Progenitor cell of endocrine pancreas (in vitro differentiated cells): ENCODE measurements at regions not wholly inside any gene's neighbourhood (a gene's known extent, or its start where the extent isn't known, plus 50 kb on each side); places are given as distances from the start of the nearest gene placed in this dataset.
"Not testable (repeated sequence)": the region's sequence is repeated elsewhere in the genome, so short reads cannot be mapped to it uniquely, and the experiment has no call there.

Source experiments
- DNase-seq: peaks from one replicate; pipeline ENCODE4 v3.0.0; 2021; ENCODE audit warnings: low spot score; ENCODE audit not compliant: unreplicated experiment
- H3K27ac Mint-ChIP-seq: 2 replicates; pipeline ENCODE4 v1.8.0; 2021; ENCODE audit warnings: mild to moderate bottlenecking, moderate library complexity, mixed read lengths
- H3K27me3 Mint-ChIP-seq: 2 replicates; pipeline ENCODE4 v1.8.0; 2021; ENCODE audit warnings: mixed read lengths
- H3K36me3 Mint-ChIP-seq: 2 replicates; pipeline ENCODE4 v1.8.0; 2022; ENCODE audit warnings: mixed read lengths; ENCODE audit not compliant: insufficient read depth
- H3K4me1 Mint-ChIP-seq: 2 replicates; pipeline ENCODE4 v1.8.0; 2021; ENCODE audit warnings: low read depth, mixed read lengths
- H3K4me3 Mint-ChIP-seq: 2 replicates; pipeline ENCODE4 v1.8.0; 2021; ENCODE audit warnings: low read depth, mild to moderate bottlenecking, moderate library complexity, mixed read lengths
- H3K9me3 Mint-ChIP-seq: 2 replicates; pipeline ENCODE4 v1.8.0; 2021; ENCODE audit warnings: low read depth, mixed read lengths
- TF ChIP-seq, protein P1 (sequence below): fragments of 200-600 bp; sonication (generic); IDR thresholded peaks from one replicate; pipeline ENCODE4 v1.5.0; 2021; ENCODE audit warnings: antibody characterized with exemption, mild to moderate bottlenecking; ENCODE audit not compliant: unreplicated experiment

DNA sequence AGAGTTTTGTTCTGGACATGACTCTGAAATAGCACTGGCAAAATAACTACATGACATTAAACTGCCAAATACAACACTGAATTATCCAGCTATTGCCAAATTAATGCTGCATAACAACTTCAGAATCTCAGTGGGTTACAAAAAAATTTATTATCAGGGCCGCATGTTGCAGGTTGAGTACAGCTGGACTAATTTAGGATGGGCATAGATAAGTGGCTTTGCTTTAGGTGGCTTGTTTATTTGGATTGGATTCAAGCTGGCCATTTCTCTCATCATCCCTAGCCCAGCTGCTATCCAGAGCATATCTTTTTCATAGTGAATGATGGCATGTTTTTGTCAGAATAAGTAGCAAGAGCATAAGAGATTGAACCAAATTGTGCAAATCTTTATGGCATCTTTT, 1277.1 kb downstream of the REEP3 start:
- TF ChIP-seq, protein P1, sequence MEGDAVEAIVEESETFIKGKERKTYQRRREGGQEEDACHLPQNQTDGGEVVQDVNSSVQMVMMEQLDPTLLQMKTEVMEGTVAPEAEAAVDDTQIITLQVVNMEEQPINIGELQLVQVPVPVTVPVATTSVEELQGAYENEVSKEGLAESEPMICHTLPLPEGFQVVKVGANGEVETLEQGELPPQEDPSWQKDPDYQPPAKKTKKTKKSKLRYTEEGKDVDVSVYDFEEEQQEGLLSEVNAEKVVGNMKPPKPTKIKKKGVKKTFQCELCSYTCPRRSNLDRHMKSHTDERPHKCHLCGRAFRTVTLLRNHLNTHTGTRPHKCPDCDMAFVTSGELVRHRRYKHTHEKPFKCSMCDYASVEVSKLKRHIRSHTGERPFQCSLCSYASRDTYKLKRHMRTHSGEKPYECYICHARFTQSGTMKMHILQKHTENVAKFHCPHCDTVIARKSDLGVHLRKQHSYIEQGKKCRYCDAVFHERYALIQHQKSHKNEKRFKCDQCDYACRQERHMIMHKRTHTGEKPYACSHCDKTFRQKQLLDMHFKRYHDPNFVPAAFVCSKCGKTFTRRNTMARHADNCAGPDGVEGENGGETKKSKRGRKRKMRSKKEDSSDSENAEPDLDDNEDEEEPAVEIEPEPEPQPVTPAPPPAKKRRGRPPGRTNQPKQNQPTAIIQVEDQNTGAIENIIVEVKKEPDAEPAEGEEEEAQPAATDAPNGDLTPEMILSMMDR, result no peak
- H3K4me3 Mint-ChIP-seq, result no peak overlapping the region
- H3K9me3 Mint-ChIP-seq, result peaks cover 3% of the 10 kb centered on the region
- no peaks in the 10 kb centered on the region for H3K27me3 Mint-ChIP-seq
- DNase-seq, result no peak
- H3K36me3 Mint-ChIP-seq, result no peaks in the 10 kb centered on the region
- no peaks in the 10 kb centered on the region for H3K4me1 Mint-ChIP-seq
- H3K27ac Mint-ChIP-seq, result no peak overlapping the region

DNA sequence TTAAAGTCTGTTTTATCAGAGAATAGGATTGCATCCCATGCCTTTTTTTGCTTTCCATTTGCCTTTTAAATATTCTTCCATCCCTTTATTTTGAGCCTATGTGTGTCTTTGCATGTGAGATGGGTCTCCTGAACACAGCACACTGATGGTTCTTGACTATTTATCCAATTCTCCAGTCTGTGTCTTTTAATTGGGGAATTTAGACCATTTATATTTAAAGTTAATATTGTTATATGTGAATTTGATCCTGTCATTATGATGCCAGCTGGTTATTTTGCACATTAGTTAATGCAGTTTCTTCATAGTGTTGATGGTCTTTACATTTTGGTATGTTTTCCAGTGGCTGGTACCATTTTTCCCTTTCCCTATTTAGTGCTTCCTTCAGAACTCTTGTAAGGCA, 1287.0 kb downstream of the REEP3 start:
- not testable (repeated sequence) for H3K36me3 Mint-ChIP-seq, H3K4me3 Mint-ChIP-seq, H3K4me1 Mint-ChIP-seq

DNA sequence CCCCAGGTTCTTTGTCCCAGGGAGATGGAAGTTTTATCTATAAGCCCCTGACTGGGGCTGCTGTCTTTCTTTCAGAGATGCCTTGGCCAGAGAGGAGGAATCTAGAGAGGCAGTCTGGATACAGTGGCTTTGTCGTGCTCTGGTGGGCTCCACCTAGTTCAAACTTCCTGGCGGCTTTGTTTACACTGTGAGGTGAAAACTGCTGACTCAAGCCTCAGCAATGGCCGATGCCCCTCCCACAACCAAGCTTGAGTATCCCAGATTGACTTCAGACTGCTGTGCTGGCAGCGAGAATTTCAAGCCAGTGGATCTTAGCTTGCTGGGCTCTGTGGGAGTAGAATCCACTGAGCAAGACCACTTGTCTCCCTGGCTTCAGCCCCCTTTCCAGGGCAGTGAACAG, 1288.8 kb downstream of the REEP3 start:
- H3K36me3 Mint-ChIP-seq, DNase-seq, H3K27ac Mint-ChIP-seq, H3K4me3 Mint-ChIP-seq, H3K9me3 Mint-ChIP-seq, H3K4me1 Mint-ChIP-seq, H3K27me3 Mint-ChIP-seq: not testable (repeated sequence)

More for the DNA sequence above, 1287.0 kb downstream of the REEP3 start:
- H3K27ac Mint-ChIP-seq, DNase-seq, H3K27me3 Mint-ChIP-seq, H3K9me3 Mint-ChIP-seq: not testable (repeated sequence)

DNA sequence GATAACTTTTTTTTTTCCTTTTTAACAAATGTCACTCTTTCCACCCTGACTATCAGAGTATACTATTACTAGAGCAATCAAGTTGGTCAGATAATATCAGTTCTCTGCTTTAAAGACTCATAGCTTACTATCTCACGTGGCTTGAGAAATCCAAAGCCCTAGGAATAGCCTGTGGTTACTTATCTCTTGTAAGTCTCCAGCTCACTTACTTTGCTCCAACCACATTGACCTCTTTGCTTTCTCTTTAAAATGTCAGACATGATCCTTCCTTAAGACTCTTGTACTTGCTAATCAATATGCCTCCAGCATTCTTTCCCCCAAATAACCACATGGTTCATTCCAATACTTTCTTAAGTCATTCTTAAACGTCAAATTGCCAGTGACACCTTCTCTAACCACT, 1292.2 kb downstream of the REEP3 start:
- no peaks in the 10 kb centered on the region for H3K4me1 Mint-ChIP-seq
- H3K36me3 Mint-ChIP-seq, result no peaks in the 10 kb centered on the region
- H3K4me3 Mint-ChIP-seq, result no peak overlapping the region
- TF ChIP-seq, protein P1, result no peak
- H3K27ac Mint-ChIP-seq, result no peak overlapping the region
- H3K9me3 Mint-ChIP-seq, result no peaks in the 10 kb centered on the region
- H3K27me3 Mint-ChIP-seq, result no peaks in the 10 kb centered on the region
- DNase-seq, result no peak

DNA sequence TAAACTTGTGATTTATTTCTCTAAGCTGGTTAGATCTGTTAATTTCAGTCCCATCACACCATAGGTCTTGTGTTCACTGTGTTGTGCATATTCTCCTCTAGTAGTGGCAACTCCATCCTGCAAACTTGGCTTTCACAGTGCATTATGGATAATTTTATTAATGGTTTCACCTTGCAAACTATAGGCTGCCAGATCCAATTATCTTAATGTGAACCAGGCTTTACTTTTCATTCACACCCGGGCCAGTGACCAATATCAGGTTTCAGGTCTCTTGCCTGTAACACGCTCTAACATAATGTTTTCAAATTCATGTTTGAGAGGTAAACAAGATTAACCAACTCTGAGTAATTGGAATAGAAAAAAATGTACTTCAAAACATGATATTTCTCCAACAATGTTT, 1293.0 kb downstream of the REEP3 start:
- no peak overlapping the region for H3K27ac Mint-ChIP-seq
- H3K27me3 Mint-ChIP-seq, result no peaks in the 10 kb centered on the region
- H3K36me3 Mint-ChIP-seq, result no peaks in the 10 kb centered on the region
- TF ChIP-seq, protein P1, result no peak
- no peak overlapping the region for H3K4me3 Mint-ChIP-seq
- no peaks in the 10 kb centered on the region for H3K9me3 Mint-ChIP-seq
- H3K4me1 Mint-ChIP-seq, result no peaks in the 10 kb centered on the region
- no peak for DNase-seq

DNA sequence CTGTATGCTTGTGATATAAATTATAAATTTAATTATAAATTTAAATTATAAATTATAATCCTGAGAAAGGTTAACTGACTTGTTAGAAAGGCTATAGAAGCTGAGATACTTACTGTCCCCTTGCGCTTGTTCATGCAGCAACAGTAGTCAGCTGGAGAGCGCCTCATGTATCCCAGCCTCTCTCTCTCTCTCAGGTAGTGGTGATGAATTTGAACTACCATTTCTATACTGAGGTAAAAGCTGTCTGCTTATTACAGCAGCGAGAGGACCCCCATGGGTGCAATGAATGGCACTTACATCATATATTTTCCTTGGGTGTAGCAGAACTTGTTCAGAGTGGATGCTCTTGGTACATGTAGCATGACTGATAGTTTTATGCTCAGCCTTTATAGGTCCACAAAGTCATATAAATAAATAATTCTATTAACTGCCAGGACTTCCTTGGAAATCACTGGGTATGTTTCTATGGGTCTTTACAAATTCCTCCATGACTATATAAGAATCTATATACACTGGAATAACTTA, 1308.7 kb downstream of the REEP3 start:
- DNase-seq, result no peak
- H3K27me3 Mint-ChIP-seq, result no peaks in the 10 kb centered on the region
- no peak overlapping the region for H3K27ac Mint-ChIP-seq
- peaks cover 13% of the 10 kb centered on the region for H3K4me1 Mint-ChIP-seq
- no peak overlapping the region for H3K4me3 Mint-ChIP-seq
- no peaks in the 10 kb centered on the region for H3K9me3 Mint-ChIP-seq
- H3K36me3 Mint-ChIP-seq, result no peaks in the 10 kb centered on the region
- TF ChIP-seq, protein P1, result no peak
